Bronchial epithelial cell (primary cell): ENCODE measurements at regions not wholly inside any gene's neighbourhood (a gene's known extent, or its start where the extent isn't known, plus 50 kb on each side); places are given as distances from the start of the nearest gene placed in this dataset.

Experiments
- DNase-seq: peaks from one replicate; pipeline ENCODE4 v3.0.0-alpha.2; 2010; ENCODE audit warnings: low read depth
- FAIRE-seq: peaks from 2 replicates; lab custom pipeline; 2011; peaks lifted over from hg19 to GRCh38; lab: Jason Lieb, UNC
- H3K27me3 ChIP-seq: 2 replicates; pipeline ENCODE4 v1.5.1; 2011; ENCODE audit warnings: low read length; ENCODE audit not compliant: control insufficient read depth, insufficient read depth
- H3K36me3 ChIP-seq: 2 replicates; pipeline ENCODE4 v1.5.1; 2011; ENCODE audit warnings: low read length; ENCODE audit not compliant: control insufficient read depth, insufficient read depth
- H3K4me3 ChIP-seq: 2 replicates; pipeline ENCODE4 v1.5.1; 2011; ENCODE audit warnings: mild to moderate bottlenecking, low read depth, low read length, control low read depth
- TF ChIP-seq, protein P1 (sequence below): IDR thresholded peaks from 2 replicates; pipeline ENCODE4 v1.5.1; 2011; ENCODE audit warnings: mild to moderate bottlenecking, moderate library complexity, low read length, control low read depth, inconsistent platforms; ENCODE audit not compliant: insufficient read depth, severe bottlenecking

DNA sequence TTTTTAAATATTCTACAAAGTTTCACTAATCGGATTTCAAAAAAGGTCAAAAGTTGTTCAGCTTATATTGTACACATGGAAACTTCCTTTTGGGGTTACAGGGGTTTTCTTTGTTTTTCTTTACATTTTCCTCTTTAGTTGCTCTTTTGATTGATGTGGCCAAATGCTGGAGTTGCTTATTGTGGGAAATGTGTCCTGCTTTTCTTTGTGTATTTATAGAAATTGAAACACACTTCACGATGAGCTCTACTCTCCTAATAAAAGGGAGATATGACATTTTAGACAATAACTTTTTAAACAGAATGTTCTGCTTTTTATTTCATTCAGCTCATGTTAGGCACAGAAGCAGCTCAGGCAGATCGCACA, 50.7 kb upstream of the SPRY1 start:
- H3K36me3 ChIP-seq, result no peaks in the 10 kb centered on the region
- H3K4me3 ChIP-seq, result no peak overlapping the region
- FAIRE-seq (no peak), DNase-seq (no peak)
- H3K27me3 ChIP-seq, result no peaks in the 10 kb centered on the region
- TF ChIP-seq, protein P1, sequence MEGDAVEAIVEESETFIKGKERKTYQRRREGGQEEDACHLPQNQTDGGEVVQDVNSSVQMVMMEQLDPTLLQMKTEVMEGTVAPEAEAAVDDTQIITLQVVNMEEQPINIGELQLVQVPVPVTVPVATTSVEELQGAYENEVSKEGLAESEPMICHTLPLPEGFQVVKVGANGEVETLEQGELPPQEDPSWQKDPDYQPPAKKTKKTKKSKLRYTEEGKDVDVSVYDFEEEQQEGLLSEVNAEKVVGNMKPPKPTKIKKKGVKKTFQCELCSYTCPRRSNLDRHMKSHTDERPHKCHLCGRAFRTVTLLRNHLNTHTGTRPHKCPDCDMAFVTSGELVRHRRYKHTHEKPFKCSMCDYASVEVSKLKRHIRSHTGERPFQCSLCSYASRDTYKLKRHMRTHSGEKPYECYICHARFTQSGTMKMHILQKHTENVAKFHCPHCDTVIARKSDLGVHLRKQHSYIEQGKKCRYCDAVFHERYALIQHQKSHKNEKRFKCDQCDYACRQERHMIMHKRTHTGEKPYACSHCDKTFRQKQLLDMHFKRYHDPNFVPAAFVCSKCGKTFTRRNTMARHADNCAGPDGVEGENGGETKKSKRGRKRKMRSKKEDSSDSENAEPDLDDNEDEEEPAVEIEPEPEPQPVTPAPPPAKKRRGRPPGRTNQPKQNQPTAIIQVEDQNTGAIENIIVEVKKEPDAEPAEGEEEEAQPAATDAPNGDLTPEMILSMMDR, result no peak

GRCh38 chr4:123346330-123346940, 50.2 kb upstream of the SPRY1 start:
- DNase-seq, result no peak
- H3K27me3 ChIP-seq, result no peaks in the 10 kb centered on the region
- no peak for FAIRE-seq
- no peak overlapping the region for H3K4me3 ChIP-seq
- no peaks in the 10 kb centered on the region for H3K36me3 ChIP-seq
- TF ChIP-seq, protein P1, result no peak
